Endodermal cell (in vitro differentiated cells): ENCODE measurements at regions not wholly inside any gene's neighbourhood (a gene's known extent, or its start where the extent isn't known, plus 50 kb on each side); places are given as distances from the start of the nearest gene placed in this dataset.
"Not testable (repeated sequence)": the region's sequence is repeated elsewhere in the genome, so short reads cannot be mapped to it uniquely, and the experiment has no call there.

ENCODE experiments used
- DNase-seq: peaks from one replicate; pipeline ENCODE4 v3.0.0-alpha.2; 2017
- H3K27ac ChIP-seq: 2 replicates; pipeline ENCODE4 v1.5.1; 2013; ENCODE audit warnings: mild to moderate bottlenecking, low read depth, low read length, moderate library complexity
- H3K27me3 ChIP-seq: 2 replicates; pipeline ENCODE4 v1.6.1; 2013; ENCODE audit warnings: mild to moderate bottlenecking, low read length, moderate library complexity; ENCODE audit not compliant: insufficient read depth, control insufficient read depth, poor library complexity, severe bottlenecking
- H3K36me3 ChIP-seq: 2 replicates; pipeline ENCODE4 v1.7.0; 2013; ENCODE audit warnings: mild to moderate bottlenecking, low read length, moderate library complexity; ENCODE audit not compliant: control insufficient read depth, insufficient read depth
- H3K4me1 ChIP-seq: one replicate; pipeline ENCODE4 v1.7.0; 2013; ENCODE audit warnings: low read length; ENCODE audit not compliant: control insufficient read depth, insufficient read depth
- H3K4me3 ChIP-seq: 2 replicates; pipeline ENCODE4 v1.5.1; 2013; ENCODE audit warnings: mild to moderate bottlenecking, low read length, moderate library complexity
- H3K9ac ChIP-seq: 2 replicates; pipeline ENCODE4 v1.6.1; 2013; ENCODE audit warnings: mild to moderate bottlenecking, low read length, moderate library complexity; ENCODE audit not compliant: poor library complexity, severe bottlenecking; ENCODE audit errors: extremely low read depth
- H3K9me3 ChIP-seq: 2 replicates; pipeline ENCODE4 v1.6.1; 2013; ENCODE audit warnings: mild to moderate bottlenecking, low read length, moderate library complexity; ENCODE audit not compliant: control insufficient read depth
- H3K27ac Mint-ChIP-seq: 2 replicates; pipeline ENCODE4 v1.8.0; 2020; ENCODE audit warnings: mixed read lengths
- H3K27me3 Mint-ChIP-seq: 2 replicates; pipeline ENCODE4 v1.8.0; 2021; ENCODE audit warnings: mild to moderate bottlenecking, mixed read lengths; ENCODE audit not compliant: insufficient read depth
- H3K36me3 Mint-ChIP-seq: 2 replicates; pipeline ENCODE4 v1.8.0; 2020; ENCODE audit warnings: low read depth, mixed read lengths
- H3K4me1 Mint-ChIP-seq: 2 replicates; pipeline ENCODE4 v1.8.0; 2020; ENCODE audit warnings: mixed read lengths
- H3K4me3 Mint-ChIP-seq: 2 replicates; pipeline ENCODE4 v1.8.0; 2020; ENCODE audit warnings: mild to moderate bottlenecking, moderate library complexity, mixed read lengths
- H3K9me3 Mint-ChIP-seq: 2 replicates; pipeline ENCODE4 v1.8.0; 2020; ENCODE audit warnings: mild to moderate bottlenecking, mixed read lengths
- WGBS, 2 experiments: methylation state at CpG; one replicate each; pipeline versions ENCODE4 v1.1.5 to v1.1.7; 2013; ENCODE audit warnings: missing lambda C conversion rate in 2 of 2, mixed read lengths in 1 of 2; ENCODE audit not compliant: insufficient coverage in 1 of 2, insufficient read length in 1 of 2; 5-methylcytosine and 5-hydroxymethylcytosine counted together
- TF ChIP-seq, protein P1 (sequence below): fragments of 200-600 bp; sonication (generic); conservative IDR thresholded peaks from 2 replicates; pipeline ENCODE4 v1.5.0; 2021; ENCODE audit warnings: antibody characterized with exemption, mild to moderate bottlenecking

GRCh38 chr18:67766930-67767329, 250.4 kb upstream of the DSEL start:
- TF ChIP-seq, protein P1, sequence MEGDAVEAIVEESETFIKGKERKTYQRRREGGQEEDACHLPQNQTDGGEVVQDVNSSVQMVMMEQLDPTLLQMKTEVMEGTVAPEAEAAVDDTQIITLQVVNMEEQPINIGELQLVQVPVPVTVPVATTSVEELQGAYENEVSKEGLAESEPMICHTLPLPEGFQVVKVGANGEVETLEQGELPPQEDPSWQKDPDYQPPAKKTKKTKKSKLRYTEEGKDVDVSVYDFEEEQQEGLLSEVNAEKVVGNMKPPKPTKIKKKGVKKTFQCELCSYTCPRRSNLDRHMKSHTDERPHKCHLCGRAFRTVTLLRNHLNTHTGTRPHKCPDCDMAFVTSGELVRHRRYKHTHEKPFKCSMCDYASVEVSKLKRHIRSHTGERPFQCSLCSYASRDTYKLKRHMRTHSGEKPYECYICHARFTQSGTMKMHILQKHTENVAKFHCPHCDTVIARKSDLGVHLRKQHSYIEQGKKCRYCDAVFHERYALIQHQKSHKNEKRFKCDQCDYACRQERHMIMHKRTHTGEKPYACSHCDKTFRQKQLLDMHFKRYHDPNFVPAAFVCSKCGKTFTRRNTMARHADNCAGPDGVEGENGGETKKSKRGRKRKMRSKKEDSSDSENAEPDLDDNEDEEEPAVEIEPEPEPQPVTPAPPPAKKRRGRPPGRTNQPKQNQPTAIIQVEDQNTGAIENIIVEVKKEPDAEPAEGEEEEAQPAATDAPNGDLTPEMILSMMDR = no peak
- H3K4me3 Mint-ChIP-seq = no peak overlapping the region
- Histone ChIP-seq H3K4me3 (no peak overlapping the region), H3K36me3 (no peaks in the 10 kb centered on the region), H3K27ac (no peak overlapping the region), H3K4me1 (no peaks in the 10 kb centered on the region), H3K9me3 (no peaks in the 10 kb centered on the region), H3K27me3 (no peaks in the 10 kb centered on the region), H3K9ac (no peak overlapping the region)
- H3K27ac Mint-ChIP-seq = no peak overlapping the region
- no peaks in the 10 kb centered on the region for H3K27me3 Mint-ChIP-seq
- no peaks in the 10 kb centered on the region for H3K9me3 Mint-ChIP-seq
- H3K4me1 Mint-ChIP-seq = peaks cover 2% of the 10 kb centered on the region
- H3K36me3 Mint-ChIP-seq = no peaks in the 10 kb centered on the region
- no peak for DNase-seq

DNA sequence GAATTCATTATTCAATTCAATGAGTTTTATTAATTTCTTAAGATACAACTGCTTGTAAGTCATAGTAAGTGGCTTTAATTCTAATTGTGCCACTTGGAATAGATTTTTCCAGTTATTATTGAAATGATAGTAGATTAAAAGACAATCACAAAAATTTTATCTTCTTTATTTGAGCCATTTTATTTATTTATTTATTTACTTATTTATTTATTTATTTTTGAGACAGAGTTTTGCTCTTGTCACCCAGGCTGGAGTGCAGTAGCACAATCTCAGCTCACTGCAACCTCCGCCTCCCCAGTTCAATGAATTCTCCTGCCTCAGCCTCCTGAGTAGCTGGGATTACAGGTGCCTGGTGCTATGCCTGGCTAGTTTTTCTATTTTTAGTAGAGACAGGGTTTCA, 235.7 kb upstream of the DSEL start:
- H3K9ac ChIP-seq, H3K27ac ChIP-seq, H3K36me3 Mint-ChIP-seq, H3K4me1 Mint-ChIP-seq, H3K4me3 Mint-ChIP-seq, H3K27me3 ChIP-seq, H3K4me1 ChIP-seq, H3K36me3 ChIP-seq, H3K9me3 ChIP-seq, H3K27ac Mint-ChIP-seq, H3K4me3 ChIP-seq, H3K27me3 Mint-ChIP-seq, DNase-seq: not testable (repeated sequence)
- H3K9me3 Mint-ChIP-seq = peaks cover 10% of the 10 kb centered on the region
- WGBS, 2 experiments = 86 to 100% methylated on average over 1 of the region's 1 CpG

DNA sequence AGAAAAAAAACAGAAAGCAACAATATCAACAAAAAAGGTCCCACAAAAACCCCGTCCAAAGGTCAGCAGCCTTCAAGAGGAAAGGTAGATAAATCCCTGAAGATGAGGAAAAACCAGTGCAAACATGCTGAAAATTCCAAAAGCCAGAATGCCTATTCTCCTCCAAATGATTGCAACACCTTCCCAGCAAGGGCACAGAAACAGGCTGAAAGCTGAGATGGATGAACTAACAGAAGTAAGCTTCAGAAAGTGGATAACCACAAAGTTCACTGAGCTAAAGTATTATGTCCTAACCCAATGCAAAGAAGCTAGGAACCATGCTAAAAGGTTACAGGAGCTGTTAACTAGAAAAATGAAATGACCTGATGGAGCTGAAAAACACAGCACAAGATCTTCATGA, 226.4 kb upstream of the DSEL start:
- no peaks in the 10 kb centered on the region for H3K4me1 ChIP-seq

GRCh38 chr18:67742525-67742924, 226.0 kb upstream of the DSEL start:
- no peak overlapping the region for H3K9ac ChIP-seq
- DNase-seq = peak; percentile 44
- no peak overlapping the region for H3K27ac ChIP-seq
- H3K9me3 ChIP-seq = no peaks in the 10 kb centered on the region
- 93 to 100% methylated on average over 2 to 7 of the region's 7 CpGs for WGBS, 2 experiments
- H3K36me3 ChIP-seq = no peaks in the 10 kb centered on the region
- no peaks in the 10 kb centered on the region for H3K27me3 Mint-ChIP-seq
- no peak overlapping the region for H3K27ac Mint-ChIP-seq
- no peaks in the 10 kb centered on the region for H3K4me1 Mint-ChIP-seq
- H3K36me3 Mint-ChIP-seq = no peaks in the 10 kb centered on the region
- no peak overlapping the region for H3K4me3 Mint-ChIP-seq
- no peak overlapping the region for H3K4me3 ChIP-seq
- TF ChIP-seq, protein P1 = no peak
- no peaks in the 10 kb centered on the region for H3K27me3 ChIP-seq
- H3K4me1 ChIP-seq = no peaks in the 10 kb centered on the region
- H3K9me3 Mint-ChIP-seq = peaks cover 23% of the 10 kb centered on the region

More for the DNA sequence above, 226.4 kb upstream of the DSEL start:
- H3K27ac Mint-ChIP-seq = no peak overlapping the region
- no peaks in the 10 kb centered on the region for H3K36me3 ChIP-seq
- H3K36me3 Mint-ChIP-seq = no peaks in the 10 kb centered on the region
- no peak overlapping the region for H3K9ac ChIP-seq
- H3K27ac ChIP-seq = no peak overlapping the region
- H3K9me3 Mint-ChIP-seq = peaks cover 27% of the 10 kb centered on the region
- H3K4me1 Mint-ChIP-seq = no peaks in the 10 kb centered on the region
- no peak overlapping the region for H3K4me3 ChIP-seq
- no peaks in the 10 kb centered on the region for H3K27me3 ChIP-seq
- no peak for DNase-seq
- no peaks in the 10 kb centered on the region for H3K9me3 ChIP-seq
- TF ChIP-seq, protein P1 = no peak
- no peak overlapping the region for H3K4me3 Mint-ChIP-seq
- 100% methylated on average over 1 of the region's 1 CpG; no CpG with 5 or more reads in 1 of the 2 experiments for WGBS, 2 experiments
- H3K27me3 Mint-ChIP-seq = no peaks in the 10 kb centered on the region
